IPS-15b (cell line): ENCODE measurements at regions not wholly inside any gene's neighbourhood (a gene's known extent, or its start where the extent isn't known, plus 50 kb on each side); places are given as distances from the start of the nearest gene placed in this dataset.
"Not testable (repeated sequence)": the region's sequence is repeated elsewhere in the genome, so short reads cannot be mapped to it uniquely, and the experiment has no call there.

Source experiments
- H3K27me3 ChIP-seq: one replicate; pipeline ENCODE4 v1.6.1; 2013; ENCODE audit warnings: low read length; ENCODE audit not compliant: control insufficient read depth, insufficient read depth
- H3K36me3 ChIP-seq: one replicate; pipeline ENCODE4 v1.6.1; 2013; ENCODE audit warnings: low read length; ENCODE audit not compliant: control insufficient read depth, insufficient read depth
- H3K4me1 ChIP-seq: one replicate; pipeline ENCODE4 v1.6.1; 2013; ENCODE audit warnings: mild to moderate bottlenecking, low read length; ENCODE audit not compliant: control insufficient read depth, insufficient read depth
- H3K4me3 ChIP-seq: one replicate; pipeline ENCODE4 v1.5.1; 2013; ENCODE audit warnings: low read depth, low read length
- H3K9ac ChIP-seq: one replicate; pipeline ENCODE4 v1.6.1; 2013; ENCODE audit warnings: low read depth, mild to moderate bottlenecking, low read length
- H3K9me3 ChIP-seq: one replicate; pipeline ENCODE4 v1.6.1; 2013; ENCODE audit warnings: mild to moderate bottlenecking, low read length; ENCODE audit not compliant: control insufficient read depth, insufficient read depth

DNA sequence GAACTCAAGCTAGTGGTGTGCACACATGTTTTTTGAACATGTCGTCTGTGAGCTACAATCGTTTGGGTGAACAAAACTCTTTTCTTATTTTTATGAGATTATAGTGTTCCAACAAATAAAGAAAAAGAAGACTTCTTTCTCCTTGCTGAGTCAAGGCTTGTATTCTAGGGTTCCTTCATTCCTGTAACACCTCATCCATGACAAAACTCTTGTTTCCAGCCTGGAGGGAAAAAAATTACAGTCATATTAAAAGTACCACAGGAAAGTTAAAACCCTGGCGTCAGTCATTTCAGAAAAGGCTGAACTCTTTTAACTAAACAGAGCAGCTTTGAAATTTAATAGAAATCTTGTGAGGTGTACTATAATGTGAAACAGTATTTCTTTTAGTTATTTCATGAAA lies 79.2 kb upstream of the BOD1L1 start:
- Histone ChIP-seq H3K9me3 (no peaks in the 10 kb centered on the region), H3K4me3 (no peak overlapping the region), H3K4me1 (no peaks in the 10 kb centered on the region), H3K27me3 (no peaks in the 10 kb centered on the region), H3K36me3 (no peaks in the 10 kb centered on the region), H3K9ac (no peak overlapping the region)

DNA sequence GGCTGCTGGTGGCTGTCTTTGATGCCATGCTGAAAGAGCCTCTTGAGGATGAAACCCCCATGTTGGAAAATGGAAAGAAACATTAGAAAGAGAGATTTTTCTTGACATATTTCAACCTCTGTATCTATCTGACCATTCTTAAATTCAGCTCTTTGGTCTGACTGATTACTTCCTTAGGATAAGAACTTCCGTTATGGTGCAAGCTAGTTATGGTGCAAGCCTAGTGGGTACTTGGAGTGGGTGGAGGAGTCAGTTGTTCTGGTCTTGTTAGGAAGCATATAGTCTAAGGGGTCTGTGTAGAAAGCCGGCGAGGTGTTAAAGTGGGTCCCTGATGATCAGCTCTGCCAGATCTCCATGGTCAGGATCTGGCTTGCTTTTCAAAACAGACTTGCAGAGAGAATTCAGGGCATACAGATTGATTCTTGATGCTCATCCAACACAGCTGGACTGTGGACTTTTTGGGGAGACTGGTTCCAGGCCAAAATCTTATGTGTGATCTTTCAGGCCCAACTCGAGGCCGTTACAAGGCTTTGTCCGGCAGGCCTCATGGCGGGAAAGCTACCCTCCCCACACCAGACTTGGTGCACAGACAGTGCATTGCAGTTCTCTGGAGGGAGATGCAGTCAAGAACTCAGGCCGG lies 82.8 kb upstream of the BOD1L1 start:
- Histone ChIP-seq H3K9ac (no peak overlapping the region), H3K9me3 (no peaks in the 10 kb centered on the region), H3K27me3 (no peaks in the 10 kb centered on the region), H3K36me3 (no peaks in the 10 kb centered on the region), H3K4me1 (no peaks in the 10 kb centered on the region), H3K4me3 (no peak overlapping the region)

DNA sequence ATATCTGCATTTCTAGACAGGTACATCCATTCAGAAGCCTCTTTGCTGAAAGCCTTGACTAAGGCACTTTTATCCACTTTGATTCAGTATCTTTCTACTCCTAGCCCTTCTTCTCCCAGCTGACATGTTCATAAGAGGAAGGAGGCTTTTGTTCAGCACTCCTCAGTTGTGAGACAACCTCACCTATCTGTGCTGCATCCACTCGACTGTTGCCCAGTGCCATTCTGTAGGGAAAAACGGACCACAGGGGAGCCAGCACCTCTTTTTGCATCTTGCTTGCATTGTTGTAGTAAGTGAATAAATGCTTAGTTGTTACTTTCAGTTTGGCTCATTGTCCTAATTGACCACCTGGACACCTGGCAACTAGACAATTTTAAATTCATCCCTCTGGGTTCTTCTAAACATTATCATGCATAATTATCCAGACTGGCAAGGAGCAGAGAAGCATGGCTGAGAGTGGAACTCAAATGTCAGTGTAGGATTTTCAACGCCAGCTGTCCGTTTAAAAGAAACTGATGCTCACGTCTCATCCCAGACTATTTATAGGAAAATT lies 83.8 kb upstream of the BOD1L1 start:
- Histone ChIP-seq H3K36me3 (no peaks in the 10 kb centered on the region), H3K4me1 (no peaks in the 10 kb centered on the region), H3K4me3 (no peak overlapping the region), H3K9me3 (no peaks in the 10 kb centered on the region), H3K9ac (no peak overlapping the region), H3K27me3 (no peaks in the 10 kb centered on the region)

DNA sequence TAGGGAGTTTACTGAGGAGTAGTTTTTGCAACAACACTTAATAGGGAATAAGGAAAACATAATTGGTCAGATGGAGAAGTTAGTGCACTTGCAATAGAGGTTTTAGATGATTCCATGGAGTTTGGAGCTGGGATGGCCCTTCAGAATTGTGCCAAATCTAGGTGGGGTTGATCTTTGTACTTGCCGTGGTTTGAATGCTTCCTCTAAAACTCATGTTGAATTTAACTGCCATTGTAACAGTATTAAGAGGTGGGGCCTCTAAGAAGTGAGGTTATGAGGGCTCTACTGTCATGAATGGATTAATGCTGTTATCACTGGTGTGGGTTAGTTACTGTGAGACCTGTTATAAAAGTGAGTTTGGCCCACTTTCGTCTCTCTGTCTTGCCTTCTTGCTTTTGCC lies 94.4 kb upstream of the BOD1L1 start:
- no peaks in the 10 kb centered on the region for H3K9me3 ChIP-seq
- no peak overlapping the region for H3K9ac ChIP-seq
- no peak overlapping the region for H3K4me3 ChIP-seq
- no peaks in the 10 kb centered on the region for H3K4me1 ChIP-seq
- H3K36me3 ChIP-seq: no peaks in the 10 kb centered on the region
- no peaks in the 10 kb centered on the region for H3K27me3 ChIP-seq

DNA sequence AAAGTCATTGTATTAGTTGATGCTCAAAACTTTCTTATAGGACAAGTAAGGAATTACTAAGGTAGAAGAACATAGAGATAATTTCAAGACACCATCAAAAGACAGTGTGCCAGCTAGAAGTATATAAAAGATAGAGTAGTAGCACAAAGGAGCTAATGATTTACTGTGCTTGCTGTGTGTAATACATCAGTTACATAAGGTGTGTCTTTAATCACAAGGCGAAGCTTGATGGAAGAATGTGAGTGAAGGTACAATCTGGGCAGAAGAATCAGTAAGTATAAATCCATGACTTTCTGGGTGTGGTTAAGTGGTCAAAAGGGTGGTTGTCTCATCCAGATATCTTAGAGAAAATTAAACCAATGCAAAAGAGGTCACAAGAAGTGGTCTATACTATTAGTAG lies 95.1 kb upstream of the BOD1L1 start:
- Histone ChIP-seq H3K27me3 (no peaks in the 10 kb centered on the region), H3K9me3 (no peaks in the 10 kb centered on the region), H3K4me1 (no peaks in the 10 kb centered on the region), H3K36me3 (no peaks in the 10 kb centered on the region), H3K9ac (no peak overlapping the region), H3K4me3 (no peak overlapping the region)

DNA sequence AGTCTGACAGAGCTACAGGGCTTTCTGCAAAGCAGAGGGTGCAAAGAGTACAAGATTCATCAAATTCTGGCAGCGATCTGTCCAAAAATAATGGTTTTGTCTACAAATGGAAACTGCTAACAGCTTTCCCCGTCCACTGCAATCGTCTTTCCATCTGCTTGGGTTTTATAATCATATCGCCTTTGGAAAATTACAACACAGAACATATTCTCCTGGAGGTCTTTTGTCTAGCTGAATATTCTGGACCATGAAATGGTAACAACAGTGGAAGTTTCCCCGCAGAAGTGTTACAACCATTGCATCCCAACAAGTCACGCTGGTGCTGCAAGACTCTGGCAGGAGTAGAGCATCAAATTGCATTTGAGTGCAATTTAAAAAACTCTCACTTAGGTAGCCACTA lies 101.2 kb upstream of the BOD1L1 start:
- Histone ChIP-seq H3K9ac (no peak overlapping the region), H3K4me1 (no peaks in the 10 kb centered on the region), H3K9me3 (no peaks in the 10 kb centered on the region), H3K36me3 (no peaks in the 10 kb centered on the region), H3K27me3 (no peaks in the 10 kb centered on the region), H3K4me3 (no peak overlapping the region)

DNA sequence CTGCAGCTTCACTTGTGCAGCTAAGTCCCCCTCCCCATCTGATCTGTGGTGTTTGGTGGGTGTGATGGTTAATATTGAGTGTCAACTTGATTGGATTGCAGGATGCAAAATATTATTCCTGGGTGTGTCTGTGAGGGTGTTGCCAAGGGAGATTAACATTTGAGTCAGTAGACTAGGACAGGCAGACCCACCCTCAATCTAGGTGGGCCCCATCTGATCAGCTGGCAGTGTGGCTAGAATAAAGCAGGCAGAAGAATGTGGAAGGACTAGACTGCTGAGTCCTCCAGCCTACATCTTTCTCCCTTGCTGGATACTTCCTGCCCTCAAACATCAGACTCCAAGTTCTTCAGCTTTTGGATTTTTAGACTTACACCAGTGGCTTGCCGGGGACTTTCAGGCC lies 103.5 kb upstream of the BOD1L1 start:
- Histone ChIP-seq H3K27me3 (no peaks in the 10 kb centered on the region), H3K4me3 (no peak overlapping the region)

DNA sequence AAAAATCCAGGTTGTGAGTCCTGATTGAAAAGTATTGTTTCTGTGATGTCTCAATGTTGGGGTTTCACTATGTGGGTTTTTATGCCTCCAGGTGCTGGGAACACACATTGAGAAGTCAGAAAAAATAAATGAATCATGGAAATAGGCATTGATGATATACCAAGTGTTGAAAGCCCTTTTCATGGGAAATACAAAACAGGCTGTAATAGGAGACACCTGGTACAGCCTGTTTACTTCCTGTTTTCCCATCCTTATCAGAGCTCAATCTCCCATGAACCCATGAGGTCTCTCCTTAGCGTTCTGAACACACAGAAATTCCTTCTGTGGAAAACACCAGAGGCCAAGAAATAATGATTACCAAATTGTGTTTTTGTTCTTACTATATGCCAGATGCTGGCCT lies 106.3 kb upstream of the BOD1L1 start:
- H3K4me1 ChIP-seq: no peaks in the 10 kb centered on the region
- H3K27me3 ChIP-seq: no peaks in the 10 kb centered on the region
- no peak overlapping the region for H3K4me3 ChIP-seq
- no peak overlapping the region for H3K9ac ChIP-seq
- no peaks in the 10 kb centered on the region for H3K36me3 ChIP-seq
- no peaks in the 10 kb centered on the region for H3K9me3 ChIP-seq

More for the DNA sequence above, 103.5 kb upstream of the BOD1L1 start:
- Histone ChIP-seq H3K4me1 (no peaks in the 10 kb centered on the region), H3K9me3 (no peaks in the 10 kb centered on the region), H3K36me3 (no peaks in the 10 kb centered on the region), H3K9ac (no peak overlapping the region)

DNA sequence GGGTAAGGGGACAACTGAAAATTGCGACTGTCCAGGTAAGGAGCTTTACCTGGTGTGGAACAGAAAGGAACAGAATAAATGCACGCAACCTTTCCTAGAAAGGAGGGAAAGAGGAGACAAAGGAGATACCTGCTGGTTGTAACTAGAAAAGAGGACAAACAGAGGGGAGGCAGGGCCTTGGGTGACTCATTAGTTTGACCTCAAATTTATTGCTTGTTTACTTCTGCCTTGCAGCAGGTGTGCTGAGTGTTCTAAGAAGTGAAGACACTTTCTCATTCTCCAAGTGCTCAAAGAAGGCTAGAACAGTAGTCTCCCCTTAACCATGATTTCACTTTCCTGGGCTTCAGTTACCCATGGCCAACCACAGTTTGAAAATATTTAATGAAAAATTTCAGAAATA lies 123.1 kb upstream of the BOD1L1 start:
- Histone ChIP-seq H3K4me1 (no peaks in the 10 kb centered on the region), H3K9me3 (no peaks in the 10 kb centered on the region), H3K4me3 (no peak overlapping the region), H3K9ac (no peak overlapping the region), H3K36me3 (no peaks in the 10 kb centered on the region), H3K27me3 (no peaks in the 10 kb centered on the region)

DNA sequence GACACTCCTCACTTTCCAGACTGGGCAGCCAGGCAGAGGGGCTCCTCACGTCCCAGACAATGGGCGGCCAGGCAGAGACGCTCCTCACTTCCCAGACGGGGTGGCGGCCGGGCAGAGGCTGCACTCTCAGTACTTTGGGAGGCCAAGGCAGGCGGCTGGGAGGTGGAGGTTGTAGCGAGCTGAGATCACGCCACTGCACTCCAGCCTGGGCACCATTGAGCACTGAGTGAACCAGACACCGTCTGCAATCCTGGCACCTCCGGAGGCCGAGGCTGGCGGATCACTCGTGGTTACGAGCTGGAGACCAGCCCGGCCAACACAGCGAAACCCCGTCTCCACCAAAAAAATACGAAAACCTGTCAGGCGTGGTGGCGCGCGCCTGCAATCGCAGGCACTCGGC lies 134.1 kb upstream of the BOD1L1 start:
- not testable (repeated sequence) for H3K27me3 ChIP-seq, H3K36me3 ChIP-seq, H3K9me3 ChIP-seq, H3K4me1 ChIP-seq, H3K4me3 ChIP-seq, H3K9ac ChIP-seq

DNA sequence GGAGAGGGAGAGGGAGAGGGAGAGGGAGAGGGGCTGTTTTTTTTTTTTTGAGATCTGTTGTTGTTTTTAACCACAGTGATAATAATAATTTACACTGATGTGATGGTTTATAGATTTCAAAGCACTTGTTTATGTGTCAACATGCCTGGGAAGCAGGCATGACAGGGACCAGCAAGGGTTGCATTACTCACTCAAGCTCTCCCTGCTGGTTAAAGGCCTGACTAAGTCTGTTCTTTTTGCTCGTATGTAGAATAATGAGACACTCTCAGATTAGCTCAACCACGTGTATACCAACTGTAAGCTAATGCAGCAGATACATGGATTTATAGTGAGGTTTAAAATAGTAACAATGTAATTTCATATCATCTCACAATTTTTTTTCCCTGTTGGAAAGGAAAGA lies 134.6 kb upstream of the BOD1L1 start:
- H3K36me3 ChIP-seq: no peaks in the 10 kb centered on the region
- no peaks in the 10 kb centered on the region for H3K9me3 ChIP-seq
- no peaks in the 10 kb centered on the region for H3K4me1 ChIP-seq
- no peak overlapping the region for H3K4me3 ChIP-seq
- no peaks in the 10 kb centered on the region for H3K27me3 ChIP-seq
- no peak overlapping the region for H3K9ac ChIP-seq

DNA sequence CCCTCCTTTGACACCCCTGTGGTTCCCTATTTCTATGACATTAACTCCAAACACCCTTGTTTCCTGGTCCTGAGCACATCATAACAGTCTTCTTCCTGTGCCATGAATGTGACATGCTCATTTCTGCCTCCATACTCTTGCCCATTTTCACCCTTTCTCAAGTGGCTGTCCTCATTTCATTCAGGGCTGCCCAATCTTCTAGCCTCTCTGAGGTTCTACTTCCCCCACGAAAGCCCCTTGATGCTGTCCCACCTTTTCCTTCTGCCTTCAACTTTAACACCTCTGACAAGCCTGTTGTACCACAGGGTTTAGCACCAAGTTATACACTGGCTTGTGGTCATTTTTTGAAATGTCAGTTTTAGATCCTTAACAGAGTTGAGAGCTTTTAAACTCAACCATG lies 136.2 kb upstream of the BOD1L1 start:
- Histone ChIP-seq H3K4me1 (no peaks in the 10 kb centered on the region), H3K9me3 (no peaks in the 10 kb centered on the region), H3K9ac (no peak overlapping the region), H3K27me3 (no peaks in the 10 kb centered on the region), H3K4me3 (no peak overlapping the region), H3K36me3 (no peaks in the 10 kb centered on the region)
